ENCODE measurements at regions not wholly inside any gene's neighbourhood (a gene's known extent, or its start where the extent isn't known, plus 50 kb on each side); places are given as distances from the start of the nearest gene placed in this dataset.

GRCh38 chr11:131036514-131036913 is 120.2 kb upstream of the SNX19 start:
- no peak overlapping the region for H3K4me3 ChIP-seq
- H3K27ac ChIP-seq, result no peak overlapping the region
- H3K9me3 ChIP-seq (replicated peaks), result no peaks in the 10 kb centered on the region
- no peaks in the 10 kb centered on the region for H3K36me3 ChIP-seq
- DNase-seq, result no peak
- no peaks in the 10 kb centered on the region for H3K27me3 ChIP-seq
- H3K4me1 ChIP-seq, result no peaks in the 10 kb centered on the region

- Histone ChIP-seq H3K9me3 (replicated peaks) (no peaks in the 10 kb centered on the region), H3K4me3 (no peak overlapping the region), H3K27me3 (no peaks in the 10 kb centered on the region), H3K27ac (no peak overlapping the region), H3K36me3 (no peaks in the 10 kb centered on the region), H3K4me1 (no peaks in the 10 kb centered on the region)
- peak in 1 of 2 experiments; percentile 1 for DNase-seq
Observed at GRCh38 chr11:131037873-131038272, 121.6 kb upstream of the SNX19 start.

GRCh38 chr11:131038597-131038996 is 122.3 kb upstream of the SNX19 start:
- no peaks in the 10 kb centered on the region for H3K9me3 ChIP-seq (replicated peaks)
- H3K36me3 ChIP-seq, result no peaks in the 10 kb centered on the region
- peak in 1 of 2 experiments; percentile 24 for DNase-seq
- no peaks in the 10 kb centered on the region for H3K27me3 ChIP-seq
- H3K4me1 ChIP-seq, result no peaks in the 10 kb centered on the region
- H3K4me3 ChIP-seq, result no peak overlapping the region
- no peak overlapping the region for H3K27ac ChIP-seq

GRCh38 chr11:131041331-131042040 is 125.2 kb upstream of the SNX19 start:
- H3K27ac ChIP-seq, result no peak overlapping the region
- H3K4me3 ChIP-seq, result no peak overlapping the region
- no peaks in the 10 kb centered on the region for H3K36me3 ChIP-seq
- H3K27me3 ChIP-seq, result no peaks in the 10 kb centered on the region
- no peak for DNase-seq
- H3K4me1 ChIP-seq, result no peaks in the 10 kb centered on the region
- no peaks in the 10 kb centered on the region for H3K9me3 ChIP-seq (replicated peaks)

- DNase-seq, result no peak
- Histone ChIP-seq H3K9me3 (replicated peaks) (no peaks in the 10 kb centered on the region), H3K27me3 (no peaks in the 10 kb centered on the region), H3K27ac (no peak overlapping the region), H3K4me3 (no peak overlapping the region), H3K36me3 (no peaks in the 10 kb centered on the region), H3K4me1 (no peaks in the 10 kb centered on the region)
Observed at GRCh38 chr11:131042041-131042390, 125.7 kb upstream of the SNX19 start.

- H3K4me1 ChIP-seq, result no peaks in the 10 kb centered on the region
- no peak overlapping the region for H3K27ac ChIP-seq
- H3K36me3 ChIP-seq, result no peaks in the 10 kb centered on the region
- no peaks in the 10 kb centered on the region for H3K27me3 ChIP-seq
- no peak for DNase-seq
- H3K4me3 ChIP-seq, result no peak overlapping the region
- H3K9me3 ChIP-seq (replicated peaks), result no peaks in the 10 kb centered on the region
Observed at GRCh38 chr11:131043251-131043650, 127.0 kb upstream of the SNX19 start.

- Histone ChIP-seq H3K9me3 (replicated peaks) (no peaks in the 10 kb centered on the region), H3K4me3 (no peak overlapping the region), H3K4me1 (no peaks in the 10 kb centered on the region), H3K27ac (no peak overlapping the region), H3K27me3 (no peaks in the 10 kb centered on the region), H3K36me3 (no peaks in the 10 kb centered on the region)
- no peak for DNase-seq
Observed at GRCh38 chr11:131044851-131045250, 128.6 kb upstream of the SNX19 start.

GRCh38 chr11:131052367-131052766 is 136.1 kb upstream of the SNX19 start:
- Histone ChIP-seq H3K27me3 (no peaks in the 10 kb centered on the region), H3K9me3 (replicated peaks) (no peaks in the 10 kb centered on the region), H3K4me1 (no peaks in the 10 kb centered on the region), H3K27ac (no peak overlapping the region), H3K4me3 (no peak overlapping the region), H3K36me3 (no peaks in the 10 kb centered on the region)
- no peak for DNase-seq

- H3K4me1 ChIP-seq, result no peaks in the 10 kb centered on the region
- no peak overlapping the region for H3K27ac ChIP-seq
- H3K27me3 ChIP-seq, result 0 out of 2 replicates have a peak, but pooled peaks cover under 1% of the 10 kb centered on the region
- no peaks in the 10 kb centered on the region for H3K36me3 ChIP-seq
- no peak for DNase-seq
- no peak overlapping the region for H3K4me3 ChIP-seq
- no peaks in the 10 kb centered on the region for H3K9me3 ChIP-seq (replicated peaks)
Observed at GRCh38 chr11:131056036-131056435, 139.8 kb upstream of the SNX19 start.

GRCh38 chr11:131063638-131064037 is 147.4 kb upstream of the SNX19 start:
- H3K4me3 ChIP-seq, result no peak overlapping the region
- no peaks in the 10 kb centered on the region for H3K36me3 ChIP-seq
- H3K9me3 ChIP-seq (replicated peaks), result no peaks in the 10 kb centered on the region
- no peak overlapping the region for H3K27ac ChIP-seq
- H3K27me3 ChIP-seq, result peaks cover 9% of the 10 kb centered on the region; the same call in 1 of the 2 replicates
- H3K4me1 ChIP-seq, result no peaks in the 10 kb centered on the region
- DNase-seq, result no peak

- Histone ChIP-seq H3K4me1 (no peaks in the 10 kb centered on the region), H3K27ac (no peak overlapping the region), H3K9me3 (replicated peaks) (no peaks in the 10 kb centered on the region), H3K4me3 (no peak overlapping the region), H3K36me3 (no peaks in the 10 kb centered on the region), H3K27me3 (peaks cover 9% of the 10 kb centered on the region; the same call in 1 of the 2 replicates)
- DNase-seq, result peak; percentile 26 to 69
Observed at GRCh38 chr11:131064373-131064991, 148.2 kb upstream of the SNX19 start.

- H3K27ac ChIP-seq, result no peak overlapping the region
- H3K36me3 ChIP-seq, result no peaks in the 10 kb centered on the region
- no peaks in the 10 kb centered on the region for H3K9me3 ChIP-seq (replicated peaks)
- DNase-seq, result no peak
- no peaks in the 10 kb centered on the region for H3K4me1 ChIP-seq
- H3K4me3 ChIP-seq, result no peak overlapping the region
- H3K27me3 ChIP-seq, result peaks cover 9% of the 10 kb centered on the region; the same call in 1 of the 2 replicates
Observed at GRCh38 chr11:131065435-131066413, 149.4 kb upstream of the SNX19 start.

GRCh38 chr11:131066551-131066950 is 150.3 kb upstream of the SNX19 start:
- Histone ChIP-seq H3K4me3 (no peak overlapping the region), H3K36me3 (no peaks in the 10 kb centered on the region), H3K27ac (no peak overlapping the region), H3K9me3 (replicated peaks) (no peaks in the 10 kb centered on the region), H3K4me1 (no peaks in the 10 kb centered on the region), H3K27me3 (peaks cover 6% of the 10 kb centered on the region; the same call in 1 of the 2 replicates)
- no peak for DNase-seq

GRCh38 chr11:131070365-131070764 is 154.1 kb upstream of the SNX19 start:
- Histone ChIP-seq H3K9me3 (replicated peaks) (no peaks in the 10 kb centered on the region), H3K4me3 (no peak overlapping the region), H3K36me3 (no peaks in the 10 kb centered on the region), H3K4me1 (no peaks in the 10 kb centered on the region), H3K27me3 (no peaks in the 10 kb centered on the region), H3K27ac (no peak overlapping the region)
- no peak for DNase-seq

- Histone ChIP-seq H3K4me1 (no peaks in the 10 kb centered on the region), H3K36me3 (no peaks in the 10 kb centered on the region), H3K27me3 (no peaks in the 10 kb centered on the region), H3K4me3 (no peak overlapping the region), H3K9me3 (replicated peaks) (no peaks in the 10 kb centered on the region), H3K27ac (no peak overlapping the region)
- DNase-seq, result no peak
Observed at GRCh38 chr11:131073167-131073566, 156.9 kb upstream of the SNX19 start.

Measured in SJCRH30 (cell line).